ENCODE measurements at regions not wholly inside any gene's neighbourhood (a gene's known extent, or its start where the extent isn't known, plus 50 kb on each side); places are given as distances from the start of the nearest gene placed in this dataset.

DNA sequence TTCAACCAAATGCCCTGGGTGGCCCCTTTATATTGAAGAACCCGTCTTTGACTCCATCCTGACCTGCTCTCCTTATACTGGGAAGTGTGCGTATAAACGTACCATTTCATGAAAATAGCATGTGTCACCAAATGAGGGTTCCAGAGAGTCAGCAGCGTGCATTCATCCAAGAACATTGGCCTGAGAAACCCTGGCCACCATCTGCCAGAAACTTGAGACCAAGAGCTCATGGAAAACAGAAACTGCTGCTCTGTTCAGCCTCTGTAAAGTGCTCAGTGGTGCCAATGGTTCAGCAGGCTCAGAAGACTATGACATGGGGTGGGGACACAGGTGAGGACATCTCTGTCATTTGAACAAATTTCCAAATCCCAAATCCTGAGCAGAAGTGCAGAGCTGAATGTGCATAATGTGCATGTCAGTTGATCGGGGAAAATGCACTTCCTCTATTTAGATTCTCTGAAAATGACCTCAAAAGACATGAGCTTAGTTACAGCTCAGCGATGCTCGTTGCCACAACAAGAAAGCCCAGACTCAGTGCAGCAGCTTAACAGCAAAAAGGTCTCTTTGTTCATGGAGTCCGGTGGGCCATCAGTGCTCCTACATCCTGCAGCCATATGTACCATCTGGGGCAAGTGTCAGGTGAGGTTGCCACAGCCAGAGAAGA, 176.1 kb downstream of the ATPSCKMT start:
- DNase-seq: no peak

DNA sequence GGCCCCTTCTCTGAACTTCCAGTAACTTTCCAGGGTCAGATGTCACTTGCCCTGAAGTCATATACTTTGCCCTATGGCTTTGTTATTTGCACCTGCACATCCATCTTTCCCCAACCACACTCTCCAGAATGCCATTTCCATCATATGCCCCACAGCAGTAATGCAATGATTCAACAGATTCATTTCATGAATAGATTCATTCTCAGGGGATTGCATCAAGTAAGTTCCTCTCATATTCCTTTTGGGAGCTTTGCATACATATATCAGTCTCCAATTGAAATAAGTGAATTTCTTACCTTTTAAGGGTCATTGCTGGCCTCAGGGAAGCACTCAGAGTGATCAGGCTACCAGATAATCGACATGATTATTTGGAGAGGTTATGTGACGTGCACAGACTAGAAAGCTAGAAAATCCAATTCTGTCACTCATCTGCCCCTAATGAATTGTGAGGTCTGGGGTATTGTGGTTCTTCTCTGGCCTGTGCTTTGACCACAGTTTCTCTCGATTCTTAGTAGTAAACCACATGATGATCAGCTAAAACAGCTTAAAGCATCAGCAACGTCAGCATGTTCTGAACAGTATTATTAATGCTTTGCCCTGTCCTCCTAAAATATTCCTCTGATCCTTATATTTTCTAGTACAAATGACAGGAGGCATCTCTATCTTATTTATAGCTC, 179.9 kb downstream of the ATPSCKMT start:
- no peak for DNase-seq

DNA sequence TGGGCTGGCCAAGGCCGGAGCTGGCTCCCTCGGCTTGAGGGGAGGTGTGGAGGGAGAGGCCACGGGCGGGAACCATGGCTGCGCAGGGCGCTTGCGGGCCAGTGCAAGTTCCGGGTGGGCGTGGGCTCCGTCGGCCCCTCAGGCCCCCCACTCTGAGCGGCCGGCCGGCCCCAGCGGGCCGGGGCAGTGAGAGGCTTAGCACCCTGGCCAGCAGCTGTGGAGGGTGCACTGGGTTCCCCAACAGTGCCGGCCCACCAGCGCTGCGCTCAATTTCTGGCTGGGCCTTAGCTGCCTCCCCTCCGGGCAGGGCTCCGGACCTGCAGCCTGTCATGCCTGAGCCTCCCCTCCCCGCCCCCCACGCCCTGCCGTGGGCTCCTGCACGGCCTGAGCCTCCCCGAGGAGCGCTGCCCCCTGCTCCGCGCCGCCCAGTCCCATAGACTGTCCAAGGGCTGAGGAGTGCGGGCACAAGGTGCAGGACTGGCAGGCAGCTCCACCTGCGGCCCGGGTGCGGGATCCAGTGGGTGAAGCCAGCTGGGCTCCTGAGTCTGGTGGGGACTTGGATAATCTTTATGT, 184.2 kb downstream of the ATPSCKMT start:
- DNase-seq: no peak

DNA sequence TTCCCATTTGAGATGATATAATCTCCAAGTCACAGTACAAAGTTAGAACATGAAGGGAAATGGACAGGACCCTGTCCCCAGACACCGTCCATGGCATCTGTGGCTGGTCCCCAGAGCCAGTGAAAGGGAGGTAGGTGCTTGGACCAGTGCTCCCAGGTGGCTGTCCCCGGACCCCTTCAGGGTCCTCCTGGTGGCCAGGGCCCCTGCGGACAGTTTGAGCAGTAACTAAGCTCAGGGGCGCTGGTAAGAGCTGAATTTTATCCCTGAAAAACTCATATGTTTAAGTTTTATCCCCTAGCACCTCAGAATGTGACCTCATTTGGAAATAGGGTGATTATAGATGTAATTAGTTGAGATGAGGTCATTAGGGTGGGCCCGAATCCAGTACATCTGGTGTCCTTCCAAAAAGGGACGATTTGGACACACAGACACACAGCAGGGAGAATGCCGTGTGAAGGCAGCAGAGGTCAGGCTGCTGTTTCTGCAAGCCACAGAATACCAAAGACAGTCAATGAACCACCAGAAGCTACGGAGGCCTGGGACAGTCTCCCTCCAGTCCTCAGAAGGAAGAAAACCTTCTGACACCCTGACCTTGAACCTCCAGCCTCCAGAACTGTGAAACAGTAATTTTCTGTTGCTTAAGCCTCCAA, 185.0 kb downstream of the ATPSCKMT start:
- DNase-seq: no peak

DNA sequence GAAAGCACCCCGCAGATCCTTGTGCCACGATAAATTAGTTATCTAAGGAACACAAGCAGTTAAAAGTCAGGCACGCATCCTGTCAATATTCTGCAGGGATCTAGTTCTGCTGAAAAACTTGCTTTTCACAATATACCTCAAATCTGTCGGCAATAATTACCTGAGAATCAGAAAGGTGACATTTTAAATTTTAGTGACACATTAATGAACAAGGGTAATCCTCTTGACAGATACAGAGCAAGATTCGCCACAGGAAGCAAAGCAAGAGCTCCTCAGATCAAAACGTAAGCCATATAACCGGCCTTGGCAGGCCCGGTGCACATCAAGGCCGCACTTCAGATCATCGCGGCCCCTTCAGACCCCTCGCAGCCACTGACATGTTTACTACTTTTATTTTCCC, 185.7 kb downstream of the ATPSCKMT start:
- no peak for DNase-seq

DNA sequence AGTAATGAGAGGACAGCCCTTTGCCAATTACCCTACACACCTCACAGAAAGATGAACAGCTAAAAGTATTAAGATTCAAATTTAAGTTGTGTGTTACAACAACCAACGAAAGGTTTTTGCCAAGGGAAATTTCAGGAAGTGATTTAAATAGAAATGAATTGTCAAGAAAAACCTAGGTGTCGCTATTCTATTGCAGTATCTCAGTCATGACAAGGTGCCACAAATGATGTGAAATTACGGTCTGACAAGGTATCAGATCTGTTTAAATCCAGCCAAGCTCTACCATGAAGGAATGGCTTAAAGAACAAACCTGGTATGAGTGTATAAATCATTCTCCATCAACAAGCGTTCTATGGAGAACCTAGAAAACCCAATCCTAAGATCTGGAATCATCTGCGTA, 189.7 kb downstream of the ATPSCKMT start:
- no peak for DNase-seq

DNA sequence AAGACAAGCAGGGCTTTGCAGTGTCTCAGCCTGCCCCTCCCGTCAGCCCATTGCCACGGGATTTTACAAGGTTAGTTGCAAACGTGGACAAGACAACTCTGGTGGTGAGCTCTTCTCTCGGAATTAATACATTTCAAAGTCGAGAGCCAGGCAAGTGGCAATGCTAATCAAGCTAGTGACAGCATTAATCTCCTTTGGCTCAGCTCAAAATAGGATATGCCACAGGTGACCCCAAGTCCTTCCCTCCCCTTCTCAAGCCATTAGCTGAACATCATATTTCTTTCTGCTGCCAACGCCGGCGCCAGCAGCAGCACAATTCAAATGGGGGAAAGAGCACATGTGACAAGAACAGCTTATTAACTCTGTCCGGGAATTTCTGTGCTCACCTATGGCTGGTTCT, 190.1 kb downstream of the ATPSCKMT start:
- no peak for DNase-seq

DNA sequence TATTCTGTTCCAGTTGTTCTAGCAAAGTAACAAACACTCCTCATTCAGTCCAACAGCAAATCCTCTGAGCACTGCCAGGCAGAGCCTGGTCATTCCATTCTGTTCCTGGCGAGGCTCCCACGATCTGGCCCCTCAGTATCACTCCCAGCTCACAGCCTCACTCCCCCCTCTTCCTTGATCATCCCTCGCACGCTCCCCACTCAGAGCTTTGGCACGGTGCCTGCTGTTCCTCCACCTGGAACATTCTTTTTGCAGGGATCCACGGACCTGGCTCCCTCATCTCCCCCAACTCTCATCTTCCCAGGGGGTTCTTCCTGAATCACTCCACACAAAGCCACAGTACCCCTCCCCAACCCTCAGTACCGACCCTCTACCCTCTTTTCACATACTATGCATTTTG, 192.3 kb downstream of the ATPSCKMT start:
- DNase-seq: no peak

DNA sequence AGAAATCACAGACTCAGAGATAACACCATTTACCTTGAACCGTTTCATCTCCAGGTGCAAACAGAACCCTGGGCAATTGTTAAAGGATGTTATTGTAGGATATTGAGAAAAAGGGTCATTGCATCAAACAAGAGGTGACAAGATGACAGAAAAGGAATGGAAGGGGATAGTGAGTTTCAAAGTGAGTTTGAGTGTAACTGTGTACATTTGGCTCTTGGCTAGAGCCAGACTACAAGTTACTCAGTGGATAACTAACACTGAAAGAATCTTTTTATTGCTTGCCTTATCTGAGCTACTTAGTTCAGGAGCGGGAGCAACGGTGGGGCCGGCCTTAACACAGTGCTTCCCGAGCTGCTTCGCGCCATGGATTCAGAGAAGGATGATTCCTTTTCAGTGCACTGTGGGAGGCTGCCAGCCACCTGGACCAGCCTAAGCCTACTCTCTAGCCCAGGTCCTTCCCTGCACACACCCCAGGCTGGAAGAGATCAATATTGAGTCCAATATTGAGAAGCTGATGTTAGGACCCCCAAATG, 193.4 kb downstream of the ATPSCKMT start:
- DNase-seq: no peak

DNA sequence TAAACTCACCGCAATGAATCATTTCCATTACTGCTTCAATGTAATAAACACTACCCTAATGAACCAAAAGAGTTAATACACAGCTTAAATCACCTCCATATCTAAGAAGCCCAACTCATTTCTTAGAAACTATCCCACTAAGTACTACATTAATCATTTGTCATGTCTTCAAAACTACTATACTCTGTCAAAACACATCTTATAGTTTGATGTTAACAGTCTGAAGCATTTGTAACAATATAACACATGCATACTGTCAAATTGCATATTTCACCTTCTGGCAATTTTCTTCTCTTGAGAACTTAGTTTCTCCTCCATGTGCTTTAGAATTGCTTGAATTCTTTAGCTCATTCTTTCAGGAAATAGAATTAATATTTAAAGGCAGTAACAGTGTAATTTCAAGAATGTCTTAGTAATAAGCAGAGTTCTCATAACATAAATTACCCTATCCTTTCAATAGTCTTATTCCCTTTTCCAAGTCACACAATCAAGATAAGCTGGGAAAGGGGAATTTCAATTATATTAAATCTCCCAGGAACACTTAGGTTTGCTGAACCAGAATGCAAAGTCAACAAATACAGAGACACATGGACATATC, 199.7 kb downstream of the ATPSCKMT start:
- DNase-seq: no peak

DNA sequence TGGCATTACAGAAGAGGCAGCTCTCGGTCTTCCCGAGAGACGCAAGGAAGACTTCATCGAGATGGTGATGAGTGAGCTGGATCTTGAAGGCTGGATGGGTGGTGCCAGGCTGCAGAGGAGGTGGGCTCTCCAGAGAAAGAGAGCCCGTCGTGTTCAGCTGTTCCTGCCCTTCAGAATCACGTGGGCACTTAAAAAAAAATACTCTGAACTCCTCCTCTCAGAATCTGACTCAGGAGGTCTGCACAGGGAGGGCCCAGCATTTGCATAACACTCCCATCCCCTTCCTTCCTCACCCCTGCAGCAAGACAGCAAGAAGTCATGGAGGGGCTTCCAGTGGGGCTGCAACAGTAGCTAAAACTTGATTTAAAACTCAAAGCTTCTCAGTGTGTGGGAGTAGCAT, 203.0 kb downstream of the ATPSCKMT start:
- no peak for DNase-seq

DNA sequence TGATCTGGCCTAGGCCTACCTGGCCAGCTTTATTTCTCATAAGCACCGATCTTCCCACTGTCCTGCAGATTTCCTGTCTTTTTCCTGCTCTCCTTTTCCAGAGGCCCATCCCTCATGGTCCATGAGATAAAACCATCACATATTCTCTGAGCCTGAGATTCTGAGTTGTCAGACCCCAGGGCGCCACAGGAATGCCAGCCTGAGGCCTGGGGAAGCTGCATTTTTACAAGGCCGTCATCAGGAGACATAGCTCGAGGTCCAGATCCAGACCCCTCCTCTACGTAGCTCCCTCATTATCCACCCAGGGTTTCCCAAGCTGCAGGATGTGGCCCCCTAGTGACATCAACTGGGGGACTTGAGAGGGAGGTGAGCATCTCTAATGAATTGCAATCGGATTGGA, 204.3 kb downstream of the ATPSCKMT start:
- no peak for DNase-seq

DNA sequence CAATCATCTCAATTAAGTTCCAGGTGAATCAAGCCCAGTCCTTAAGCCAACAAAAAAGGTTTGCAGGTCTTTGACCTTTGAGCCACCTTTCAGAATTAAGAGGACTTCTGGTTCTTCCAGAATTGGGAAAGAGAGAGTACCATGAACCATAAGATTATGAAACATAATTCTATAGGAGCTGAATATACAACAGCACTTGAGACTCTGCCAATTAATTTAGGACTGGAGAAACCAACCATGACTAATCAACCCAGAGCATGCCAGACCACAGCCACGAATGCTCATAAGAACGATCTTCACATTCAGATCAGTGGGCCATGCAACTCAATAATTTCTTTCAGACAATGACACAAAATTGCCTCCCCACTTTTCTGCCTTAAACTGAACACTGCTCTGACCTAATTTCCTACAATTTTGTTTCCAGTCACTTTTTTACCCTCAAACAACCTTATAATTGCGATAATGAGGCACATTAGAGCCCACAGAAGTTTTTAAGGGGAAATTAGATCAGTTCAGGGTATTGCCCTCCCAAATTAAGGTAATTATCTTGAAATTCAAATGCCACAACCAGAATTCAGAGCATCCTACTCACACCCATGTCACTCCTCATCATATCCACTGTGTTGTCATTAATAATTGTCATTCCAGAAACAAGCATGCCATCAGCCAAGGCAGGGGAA, 213.4 kb downstream of the ATPSCKMT start:
- no peak for DNase-seq

DNA sequence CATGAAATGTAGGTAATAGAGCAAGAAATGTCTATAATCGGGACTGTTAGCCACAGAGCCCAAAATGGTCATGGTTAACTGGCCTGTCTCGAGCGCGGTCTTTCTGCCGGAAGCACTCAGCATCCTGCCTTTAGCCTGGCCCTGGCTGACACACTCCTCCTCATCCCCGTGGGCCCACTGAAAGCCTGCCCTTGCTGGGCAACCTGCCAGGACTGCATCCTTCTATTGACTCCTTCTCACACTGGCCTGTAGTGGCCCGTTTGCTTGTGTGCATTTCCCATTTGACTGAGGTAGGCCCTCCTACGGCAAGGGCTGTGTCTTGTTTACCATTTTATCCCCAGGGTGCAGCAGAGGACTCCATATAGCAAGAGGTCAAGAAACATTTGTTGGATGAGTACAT, 215.7 kb downstream of the ATPSCKMT start:
- no peak for DNase-seq

DNA sequence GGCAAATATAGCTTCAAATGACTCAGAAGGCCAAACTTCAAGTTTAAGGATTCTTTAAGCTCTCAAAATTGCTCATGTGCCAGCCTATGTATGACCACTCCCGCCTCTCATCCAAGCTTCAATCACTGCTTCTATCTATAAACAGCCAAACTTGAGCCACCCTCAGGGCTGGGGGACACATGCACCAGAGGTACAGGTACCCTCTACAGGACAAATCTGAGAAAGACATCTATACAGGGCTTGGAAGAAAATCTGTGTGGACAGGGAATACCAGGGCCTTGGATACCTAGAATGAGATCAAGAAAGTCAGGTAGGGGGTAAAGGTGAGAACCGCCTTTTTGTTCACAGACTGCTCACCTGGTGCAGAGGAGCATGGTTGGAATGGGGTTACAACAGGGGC, 217.9 kb downstream of the ATPSCKMT start:
- no peak for DNase-seq

DNA sequence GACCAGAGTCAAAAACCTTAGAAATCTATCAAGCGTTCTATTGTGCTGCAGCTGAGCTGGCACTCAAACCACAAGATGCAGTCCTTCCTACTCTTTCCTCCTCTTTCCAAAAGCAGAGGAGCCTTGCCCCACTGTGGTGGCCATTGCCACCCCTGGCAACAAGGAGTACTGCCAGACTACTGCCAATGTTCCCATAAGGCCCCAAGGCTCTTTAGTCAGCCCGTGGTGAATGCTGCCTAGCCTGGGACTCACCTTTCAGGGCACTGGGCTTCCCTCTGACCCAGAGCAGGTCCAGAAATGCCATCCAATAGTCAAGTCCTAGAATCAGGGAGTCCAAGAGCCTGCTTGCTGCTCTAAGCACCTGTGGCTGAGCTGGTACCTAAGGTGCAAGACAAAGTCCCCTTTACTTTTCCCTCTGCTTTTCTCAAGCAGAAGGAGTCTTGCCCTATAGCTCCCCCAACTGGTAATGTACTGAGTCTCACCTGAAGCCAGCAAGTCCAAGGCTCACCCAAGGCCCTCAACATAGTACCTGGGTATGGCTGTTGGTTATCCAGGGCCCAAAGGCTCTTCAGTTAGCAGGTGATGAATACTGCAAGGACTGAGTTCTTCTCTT, 219.4 kb downstream of the ATPSCKMT start:
- no peak for DNase-seq

DNA sequence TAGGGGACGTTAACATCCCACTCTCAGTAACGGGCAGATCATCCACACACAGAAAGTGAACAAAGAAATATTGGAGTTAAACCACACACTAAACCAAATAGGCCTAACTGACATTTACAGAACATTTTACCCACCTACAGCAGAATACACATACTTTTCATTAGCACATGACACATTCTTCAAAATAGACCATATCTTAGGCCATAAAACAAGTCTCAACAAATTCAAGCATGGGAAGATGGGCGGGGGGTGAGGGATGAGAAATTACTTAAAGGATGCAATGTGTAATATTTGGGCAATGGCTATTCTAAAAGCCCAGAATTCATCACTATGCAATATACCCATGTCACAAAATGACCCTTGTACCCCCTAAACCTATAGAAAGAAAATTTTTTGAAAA, 226.2 kb downstream of the ATPSCKMT start:
- no peak for DNase-seq

DNA sequence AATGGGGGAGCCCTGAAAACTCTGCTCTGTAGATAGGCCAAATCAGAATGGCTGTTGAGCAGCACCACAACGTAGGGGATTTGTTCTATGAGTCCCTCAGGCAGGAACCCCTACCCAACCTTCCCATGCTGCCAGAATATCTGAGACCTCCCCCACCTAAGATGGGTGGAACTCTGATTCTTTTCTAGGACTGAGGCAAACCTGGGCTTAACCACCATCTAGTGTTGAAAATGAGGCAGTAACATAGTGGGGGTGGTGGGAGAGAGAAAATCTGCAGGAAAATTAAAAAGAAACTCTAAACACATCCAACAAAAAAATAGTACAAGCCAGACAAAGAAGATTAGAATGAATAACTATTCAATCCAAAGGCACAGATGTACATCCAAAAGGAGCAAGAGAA, 228.4 kb downstream of the ATPSCKMT start:
- DNase-seq: no peak

DNA sequence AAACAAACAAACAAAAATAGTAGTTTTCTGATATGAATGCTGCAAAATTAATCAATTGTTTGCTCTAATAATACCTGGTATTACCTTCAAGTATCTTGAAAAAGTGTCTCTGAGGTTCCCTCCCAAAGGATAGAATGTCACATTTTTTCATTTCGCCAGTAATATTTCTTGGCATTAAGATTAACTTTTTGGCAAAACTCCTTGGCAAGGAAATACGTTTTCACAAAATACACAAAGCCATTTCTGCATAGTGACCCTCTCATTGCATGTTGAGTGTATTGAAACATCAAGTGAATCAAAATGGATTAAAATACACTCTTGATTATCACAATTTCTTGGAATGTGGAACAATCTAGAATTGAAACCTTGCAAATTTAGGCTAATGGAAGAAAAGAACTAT, 230.5 kb downstream of the ATPSCKMT start:
- no peak for DNase-seq

DNA sequence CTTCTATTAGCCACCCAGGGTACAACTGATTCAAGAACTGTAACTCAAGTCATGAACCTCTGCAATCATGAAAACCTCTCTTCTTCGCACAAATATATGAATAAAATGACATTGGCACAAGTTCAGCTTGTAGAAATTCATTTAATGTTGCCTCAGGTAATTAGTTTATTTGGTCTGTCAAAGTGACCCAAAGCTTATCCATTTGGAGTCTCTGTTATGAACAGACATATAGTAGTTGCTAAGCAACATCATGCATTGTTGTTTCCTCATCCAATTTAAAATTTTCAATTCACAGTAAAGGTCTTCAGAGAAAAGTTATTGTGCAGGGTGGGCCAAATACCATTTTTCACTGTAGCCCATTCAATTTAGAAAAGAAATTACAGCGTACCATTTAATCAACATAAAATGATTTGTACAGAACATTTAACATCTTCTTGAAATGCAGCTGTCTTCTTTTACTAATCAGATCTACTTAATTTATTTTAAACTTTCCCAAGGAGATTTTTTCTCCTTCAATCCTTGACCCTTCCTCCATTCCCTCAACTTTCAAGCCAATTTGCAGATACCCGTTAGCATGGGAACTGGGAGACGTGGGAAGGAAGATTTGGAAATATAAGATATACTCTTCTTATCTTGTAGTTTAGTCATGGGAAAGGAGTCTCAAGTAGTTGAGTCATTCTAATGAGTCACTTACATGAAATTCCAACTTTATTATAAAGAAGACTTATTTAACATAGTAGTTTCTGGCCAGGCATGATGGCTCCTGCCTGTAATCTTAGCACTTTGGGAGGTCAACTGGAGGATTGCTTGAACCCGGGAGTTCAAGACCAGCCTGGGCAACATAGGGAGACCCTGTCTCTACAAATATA, 231.3 kb downstream of the ATPSCKMT start:
- no peak for DNase-seq

DNA sequence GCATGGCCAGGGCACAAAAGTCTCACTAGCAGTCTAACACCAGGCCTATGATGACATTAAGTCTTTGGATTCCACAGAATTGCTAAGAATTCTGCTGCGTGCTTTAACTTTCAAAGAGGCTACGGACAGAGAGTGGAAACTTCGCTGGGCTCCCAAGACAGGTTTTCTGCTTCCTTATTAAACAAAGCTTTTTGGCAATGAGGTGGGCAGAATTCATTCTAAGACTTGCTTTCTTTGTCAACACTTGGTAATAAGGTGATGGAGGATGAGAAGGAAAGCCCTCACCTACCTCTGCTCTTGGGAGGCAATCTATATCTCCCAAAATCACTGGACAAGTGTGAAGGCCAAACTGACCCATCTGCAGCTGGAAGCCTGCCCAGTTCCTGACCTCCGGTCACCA, 231.9 kb downstream of the ATPSCKMT start:
- DNase-seq: no peak

Measured in skin of body (tissue), 1 donor.